ENCODE measurements at regions not wholly inside any gene's neighbourhood (a gene's known extent, or its start where the extent isn't known, plus 50 kb on each side); places are given as distances from the start of the nearest gene placed in this dataset.

DNA sequence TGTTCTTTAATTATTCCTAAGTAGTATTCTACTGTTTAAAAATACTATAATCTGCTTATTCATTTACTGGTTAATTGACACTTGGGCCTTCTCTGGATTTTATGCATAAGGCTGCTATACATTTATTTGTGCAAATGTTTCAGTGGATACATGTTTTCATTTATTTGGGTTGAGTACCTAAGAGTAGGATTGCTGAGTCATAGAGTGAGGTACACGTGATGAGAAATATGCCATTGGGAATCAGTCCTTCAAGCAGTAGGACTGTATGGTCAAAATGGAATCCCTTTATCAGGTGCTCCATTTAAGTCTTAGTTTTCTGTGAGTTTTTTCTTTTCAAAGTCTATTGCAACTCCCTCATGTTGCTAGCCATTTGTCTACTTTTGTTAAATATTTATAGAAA, 275.2 kb upstream of the SORL1-AS1 start:
- no peaks in the 10 kb centered on the region for H3K27me3 ChIP-seq
- H3K4me3 ChIP-seq: no peak overlapping the region
- intact Hi-C loops (cut with DNase I; ENCODE audit: low total_unique reads): no loop called here
- no peak for DNase-seq (ENCODE audit: low spot score in 2 of 2)
- no peaks in the 10 kb centered on the region for H3K36me3 ChIP-seq
- no peak overlapping the region for H3K27ac ChIP-seq
- no peaks in the 10 kb centered on the region for H3K4me1 ChIP-seq
- no peaks in the 10 kb centered on the region for H3K9me3 ChIP-seq
- no peak for TF ChIP-seq CTCF (IDR thresholded peaks at IDR 0.05)
- TF ChIP-seq POLR2AphosphoS5 (IDR thresholded peaks at IDR 0.05): no peak
- TF ChIP-seq POLR2A (IDR thresholded peaks at IDR 0.05): no peak

GRCh38 chr11:121723246-121723741, 270.5 kb upstream of the SORL1-AS1 start:
- H3K27ac ChIP-seq: peak overlapping the region; percentile 85 to 95
- peak in 1 of 2 donors; percentile 26 for DNase-seq (ENCODE audit: low spot score in 2 of 2)
- peak overlapping the region; percentile 41 to 67 (median 53) for H3K4me3 ChIP-seq
- TF ChIP-seq POLR2AphosphoS5 (IDR thresholded peaks at IDR 0.05): no peak
- no peaks in the 10 kb centered on the region for H3K27me3 ChIP-seq
- H3K36me3 ChIP-seq: no peaks in the 10 kb centered on the region
- H3K9me3 ChIP-seq: no peaks in the 10 kb centered on the region
- no peaks in the 10 kb centered on the region for H3K4me1 ChIP-seq
- intact Hi-C loops (cut with DNase I; ENCODE audit: low total_unique reads): no loop called here

DNA sequence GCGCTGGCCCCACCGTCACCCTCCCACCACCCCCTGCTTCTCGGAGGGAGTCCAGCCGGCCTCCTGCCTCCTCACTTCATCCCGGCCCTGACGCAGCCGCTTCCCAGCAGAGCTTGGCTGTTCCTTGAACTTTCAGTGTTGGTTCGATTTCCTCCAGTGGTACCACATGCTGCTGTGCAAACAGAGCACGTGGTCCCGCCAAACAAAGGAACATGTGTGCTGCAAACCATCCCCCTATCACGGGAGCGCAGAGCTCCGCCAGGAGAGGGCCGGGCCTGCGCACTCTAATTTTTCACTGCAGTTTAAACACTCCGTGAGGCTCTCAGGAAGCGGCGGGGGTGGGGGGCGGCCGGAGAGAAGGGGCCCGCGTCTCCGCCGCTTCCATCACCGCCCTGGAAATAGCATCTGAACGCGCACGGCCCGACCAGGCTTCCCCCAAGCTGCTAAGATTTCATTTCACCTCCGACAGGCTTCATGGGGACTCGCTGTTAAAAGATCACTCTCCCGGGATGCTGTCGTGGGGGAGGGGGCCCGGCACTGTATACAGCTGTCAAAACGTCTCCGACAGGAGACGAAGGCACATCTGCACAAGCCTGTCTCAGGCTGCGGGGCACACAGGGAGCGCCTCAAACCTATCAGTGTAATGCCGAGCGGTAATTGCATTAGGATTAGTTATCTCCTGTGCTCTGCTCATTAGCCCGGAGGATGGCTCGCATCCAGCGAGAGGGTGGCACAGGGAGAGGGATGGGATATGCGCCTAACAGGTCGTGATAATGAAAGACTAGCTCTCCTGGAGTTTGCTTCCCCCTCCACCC, 269.9 kb upstream of the SORL1-AS1 start:
- TF ChIP-seq POLR2A (IDR thresholded peaks at IDR 0.05): peak; percentile 47
- TF ChIP-seq CTCF (IDR thresholded peaks at IDR 0.05): no peak
- TF ChIP-seq POLR2AphosphoS5 (IDR thresholded peaks at IDR 0.05): peak; percentile 80 to 87 (median 85)
- Histone ChIP-seq H3K27ac (peak overlapping the region; percentile 85 to 95), H3K4me1 (no peaks in the 10 kb centered on the region)

DNA sequence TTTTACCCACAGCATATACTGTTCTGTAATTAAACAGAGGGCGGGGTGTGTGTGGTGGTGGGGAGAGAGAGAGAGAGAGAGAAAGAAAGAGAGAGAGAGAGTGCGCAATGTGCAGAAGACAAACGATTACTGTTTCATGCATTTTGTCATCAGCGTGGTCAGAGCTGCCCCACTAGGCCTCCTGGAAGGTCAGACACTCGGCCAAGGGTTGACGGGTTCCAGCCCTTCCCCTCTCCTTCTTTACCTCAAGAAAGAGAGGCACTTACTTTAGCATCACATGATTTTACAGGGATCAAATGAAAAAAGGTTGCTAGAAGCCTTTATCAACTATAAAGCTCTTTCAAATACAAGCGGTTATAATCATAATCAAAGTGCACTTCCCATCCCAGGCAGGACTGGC, 269.2 kb upstream of the SORL1-AS1 start:
- Histone ChIP-seq H3K9me3 (no peaks in the 10 kb centered on the region), H3K27ac (peak overlapping the region; percentile 85 to 95), H3K4me1 (no peaks in the 10 kb centered on the region), H3K27me3 (no peaks in the 10 kb centered on the region), H3K4me3 (peak overlapping the region in 2 of 3 donors; percentile 53 to 67), H3K36me3 (no peaks in the 10 kb centered on the region)
- intact Hi-C loops (cut with DNase I; ENCODE audit: low total_unique reads): no loop called here
- no peak for DNase-seq (ENCODE audit: low spot score in 2 of 2)
- TF ChIP-seq POLR2A (IDR thresholded peaks at IDR 0.05) (no peak), POLR2AphosphoS5 (IDR thresholded peaks at IDR 0.05) (no peak), CTCF (IDR thresholded peaks at IDR 0.05) (no peak)

More for the DNA sequence above, 269.9 kb upstream of the SORL1-AS1 start:
- DNase-seq (ENCODE audit: low spot score in 2 of 2): peak; percentile 67 to 83
- Histone ChIP-seq H3K36me3 (no peaks in the 10 kb centered on the region), H3K4me3 (peak overlapping the region; percentile 41 to 67 (median 53)), H3K27me3 (no peaks in the 10 kb centered on the region), H3K9me3 (no peaks in the 10 kb centered on the region)
- intact Hi-C loops (cut with DNase I; ENCODE audit: low total_unique reads): no loop called here

DNA sequence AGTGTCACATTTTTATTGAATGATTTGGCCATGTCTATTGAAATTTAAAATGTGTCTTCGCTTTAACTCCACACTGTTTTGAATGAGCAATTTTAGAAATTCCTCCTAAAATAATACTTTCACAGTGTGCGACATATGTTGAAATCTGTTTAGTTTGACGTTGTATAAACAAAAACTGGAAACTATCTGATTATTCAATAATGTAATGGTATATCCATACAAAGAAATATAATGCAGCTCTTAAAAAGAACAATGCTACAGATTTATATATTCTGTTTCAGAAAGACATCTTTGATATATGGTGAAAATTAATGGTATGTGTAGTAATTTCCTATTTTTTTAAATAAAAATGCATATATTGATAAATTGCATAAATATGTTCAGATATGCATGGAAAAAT, 268.7 kb upstream of the SORL1-AS1 start:
- TF ChIP-seq POLR2AphosphoS5 (IDR thresholded peaks at IDR 0.05) (no peak), CTCF (IDR thresholded peaks at IDR 0.05) (no peak), POLR2A (IDR thresholded peaks at IDR 0.05) (no peak)
- H3K9me3 ChIP-seq: no peaks in the 10 kb centered on the region
- no peaks in the 10 kb centered on the region for H3K36me3 ChIP-seq
- no peaks in the 10 kb centered on the region for H3K4me1 ChIP-seq
- no peaks in the 10 kb centered on the region for H3K27me3 ChIP-seq
- intact Hi-C loops (cut with DNase I; ENCODE audit: low total_unique reads): no loop called here
- no peak for DNase-seq (ENCODE audit: low spot score in 2 of 2)
- no peak overlapping the region for H3K4me3 ChIP-seq
- no peak overlapping the region for H3K27ac ChIP-seq

Measured in breast epithelium (tissue), 4 donors.